ENCODE measurements at regions not wholly inside any gene's neighbourhood (a gene's known extent, or its start where the extent isn't known, plus 50 kb on each side); places are given as distances from the start of the nearest gene placed in this dataset.

DNA sequence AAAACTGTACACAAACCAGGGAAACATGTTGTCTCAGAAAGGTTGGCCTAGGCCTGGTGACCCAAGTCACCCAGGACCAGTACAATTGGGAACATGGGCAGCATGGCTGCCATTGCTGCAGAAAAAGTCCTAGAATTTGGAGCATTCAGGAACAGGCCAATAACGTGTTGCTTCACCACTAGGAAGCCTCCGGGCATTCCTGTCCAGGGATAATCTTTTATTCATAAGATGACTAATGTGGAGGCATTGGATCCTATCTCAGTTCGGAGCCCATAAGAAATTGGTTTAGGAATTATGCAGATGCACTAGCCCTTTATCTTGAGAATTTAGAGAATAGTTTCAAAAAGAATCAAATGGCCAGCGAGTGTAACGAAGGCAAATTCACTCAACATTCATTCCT, 242.8 kb upstream of the NDST4 start:
- no peak for DNase-seq (ENCODE audit: low read depth in 2 of 2)

DNA sequence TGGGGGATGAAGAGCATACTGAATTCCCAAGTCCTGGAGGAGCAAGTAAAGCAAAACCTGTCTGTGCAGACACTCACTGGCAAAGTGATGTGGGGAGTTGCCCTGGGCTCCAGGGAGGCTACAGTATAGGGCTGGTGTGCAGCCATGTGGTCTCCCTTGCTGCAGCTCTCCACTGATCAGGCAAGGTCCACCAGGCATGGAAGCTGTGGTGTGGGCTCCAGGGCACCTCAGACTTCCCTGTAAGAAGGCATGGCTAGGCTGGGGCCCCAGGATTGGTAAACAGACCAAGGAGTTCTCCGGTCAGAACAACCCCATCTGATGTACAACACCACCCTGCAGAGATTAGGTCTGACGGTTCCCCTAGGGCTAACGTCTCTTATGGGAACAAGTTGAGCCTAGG, 241.9 kb upstream of the NDST4 start:
- no peak for DNase-seq (ENCODE audit: low read depth in 2 of 2)

DNA sequence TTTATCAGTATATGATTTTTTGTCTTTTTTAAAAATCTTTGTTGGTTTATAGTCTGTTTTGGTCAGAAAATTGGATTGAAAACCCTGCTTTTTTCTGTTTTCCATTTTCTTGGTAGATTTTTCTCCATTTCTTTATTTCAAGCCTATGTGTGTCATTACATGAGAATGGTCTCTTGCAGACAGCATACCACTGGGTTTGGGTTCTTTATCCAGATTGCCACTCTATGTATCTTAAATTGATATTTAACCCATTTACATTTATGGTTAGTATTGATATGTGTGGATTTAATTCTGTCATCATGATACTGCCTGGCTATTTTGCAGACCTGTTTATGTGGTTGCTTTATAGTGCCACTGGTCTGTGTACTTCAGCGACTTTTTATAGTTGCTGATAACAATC, 239.9 kb upstream of the NDST4 start:
- no peak for DNase-seq (ENCODE audit: low read depth in 2 of 2)

DNA sequence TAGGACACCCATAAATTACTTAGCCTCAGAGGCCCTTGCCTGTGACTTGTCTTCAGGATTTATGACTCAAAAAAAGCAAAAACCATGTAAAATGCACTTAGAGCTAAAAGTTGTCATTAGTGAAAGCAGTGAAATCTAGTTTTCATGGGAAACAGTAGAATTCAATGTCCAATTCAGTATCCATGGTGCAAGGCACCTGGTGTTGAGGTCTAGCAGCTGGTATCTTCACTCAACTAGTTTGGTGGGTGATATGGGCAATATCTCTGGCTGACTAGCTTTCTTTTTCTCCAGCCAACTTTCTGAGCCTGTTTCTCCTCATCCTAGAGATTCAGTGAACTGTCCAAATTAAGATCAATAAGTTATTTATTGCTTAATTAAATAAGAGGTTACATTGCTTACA, 229.8 kb upstream of the NDST4 start:
- no peak for DNase-seq (ENCODE audit: low read depth in 2 of 2)

DNA sequence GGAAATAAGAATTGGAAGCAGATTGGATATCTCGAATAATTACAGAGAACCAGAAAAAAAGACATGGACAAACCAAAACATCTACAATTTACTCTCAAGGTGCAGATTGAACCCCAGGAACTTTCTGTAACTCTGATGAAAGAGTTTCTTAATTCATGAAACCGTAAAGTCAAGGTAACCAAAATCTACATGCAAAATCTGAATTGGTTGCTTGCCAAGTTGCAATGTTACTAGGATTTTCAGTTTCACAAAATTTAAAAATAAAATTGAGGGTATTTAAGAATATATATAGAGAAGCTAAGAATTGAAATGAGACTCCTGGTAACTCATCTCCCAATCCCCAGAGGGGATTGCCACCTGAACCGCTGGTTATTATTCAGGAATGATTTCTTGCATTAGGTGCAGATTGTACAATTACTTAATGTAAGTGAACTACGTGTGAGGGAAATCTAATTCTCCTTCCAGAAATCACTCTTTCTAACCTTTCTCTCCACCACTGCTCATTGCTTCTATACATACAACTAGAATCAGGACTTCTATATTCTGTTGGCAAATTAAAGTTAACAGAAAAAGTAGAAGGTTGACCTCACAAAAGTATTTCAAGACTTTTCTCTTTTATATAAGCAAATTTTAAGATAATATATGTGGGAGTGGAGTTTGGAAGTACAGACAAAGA, 221.5 kb upstream of the NDST4 start:
- DNase-seq (ENCODE audit: low read depth in 2 of 2) = no peak

DNA sequence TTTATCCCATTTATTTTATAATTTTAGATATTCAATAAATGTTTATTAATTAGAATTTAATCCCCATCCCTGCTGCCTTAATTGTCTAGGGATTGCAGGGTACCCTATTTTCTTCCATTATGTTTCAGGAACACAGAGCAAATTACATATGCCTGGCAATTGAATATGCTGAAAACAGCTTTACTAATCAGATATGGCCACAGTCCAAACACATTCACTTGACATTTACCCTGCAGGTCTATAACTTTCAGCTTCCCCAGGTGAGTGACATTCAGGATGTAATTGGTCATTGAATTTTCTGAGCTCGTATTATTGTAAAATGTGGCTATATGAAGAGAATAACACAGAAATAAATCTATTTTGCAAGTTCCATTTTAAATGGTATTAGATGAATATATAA, 218.7 kb upstream of the NDST4 start:
- no peak for DNase-seq (ENCODE audit: low read depth in 2 of 2)

DNA sequence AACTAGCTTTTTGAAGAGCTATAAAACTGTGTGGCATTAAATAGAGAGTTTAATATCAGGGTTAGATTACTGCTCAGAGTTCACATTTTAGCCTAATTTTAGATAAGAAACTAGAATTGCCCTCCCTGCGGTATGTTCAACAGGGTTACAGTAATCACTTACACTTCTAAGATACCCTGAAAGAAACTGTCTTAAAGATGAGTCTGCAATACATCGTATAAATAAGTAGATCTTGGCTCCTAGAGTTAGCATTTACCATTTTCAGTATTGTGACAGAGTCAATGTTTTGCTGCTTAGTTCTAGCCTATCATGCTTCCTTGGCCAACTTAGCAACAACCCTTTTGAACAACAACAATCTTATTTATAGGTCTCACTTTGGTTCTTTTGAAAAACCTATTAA, 217.8 kb upstream of the NDST4 start:
- DNase-seq (ENCODE audit: low read depth in 2 of 2) = no peak

DNA sequence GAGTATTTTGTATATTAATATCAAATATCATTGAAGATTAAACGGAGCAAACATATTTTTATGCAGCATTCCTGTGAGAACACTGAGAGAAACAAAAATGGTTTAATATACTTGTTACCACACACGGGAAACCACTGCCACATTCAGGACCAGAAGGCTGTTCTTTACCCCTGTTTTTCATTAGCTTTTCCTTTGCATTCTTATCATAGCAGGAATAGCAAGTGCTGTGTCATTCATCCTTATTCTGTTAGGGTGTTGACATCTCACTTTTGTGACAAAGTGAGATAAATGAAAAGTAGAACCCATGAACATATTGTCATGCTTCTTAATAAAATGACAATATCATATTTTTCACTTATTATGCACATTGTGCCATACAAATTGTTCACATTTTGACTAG, 212.4 kb upstream of the NDST4 start:
- DNase-seq (ENCODE audit: low read depth in 2 of 2) = no peak

DNA sequence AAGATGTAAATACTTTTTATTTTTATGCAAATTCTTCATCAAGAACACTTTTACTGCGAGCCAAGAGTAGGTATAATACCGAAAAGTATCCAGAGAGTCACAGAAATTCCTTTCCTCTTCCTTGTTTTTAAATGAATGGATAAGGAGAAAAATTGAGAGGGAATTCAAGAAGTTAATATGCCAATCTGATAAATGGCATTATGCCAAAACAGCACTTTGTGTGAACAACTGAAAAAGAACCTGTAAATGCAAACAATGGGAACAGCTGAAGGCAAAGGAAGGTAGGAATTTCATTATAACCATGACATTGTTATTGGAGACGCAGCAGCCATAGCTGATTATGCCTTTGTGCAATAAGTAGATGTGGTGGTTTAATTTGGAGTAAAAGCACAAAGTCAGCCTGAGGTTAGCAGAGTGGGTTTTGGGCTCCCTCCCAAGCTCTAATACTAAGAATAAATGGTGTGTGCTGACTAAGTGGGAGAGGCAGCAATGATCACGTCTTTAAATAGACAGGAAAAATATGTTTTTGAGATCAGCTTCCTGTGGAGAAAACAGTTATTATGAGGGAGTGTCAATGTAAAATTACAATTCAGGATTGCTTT, 209.8 kb upstream of the NDST4 start:
- DNase-seq (ENCODE audit: low read depth in 2 of 2) = no peak

DNA sequence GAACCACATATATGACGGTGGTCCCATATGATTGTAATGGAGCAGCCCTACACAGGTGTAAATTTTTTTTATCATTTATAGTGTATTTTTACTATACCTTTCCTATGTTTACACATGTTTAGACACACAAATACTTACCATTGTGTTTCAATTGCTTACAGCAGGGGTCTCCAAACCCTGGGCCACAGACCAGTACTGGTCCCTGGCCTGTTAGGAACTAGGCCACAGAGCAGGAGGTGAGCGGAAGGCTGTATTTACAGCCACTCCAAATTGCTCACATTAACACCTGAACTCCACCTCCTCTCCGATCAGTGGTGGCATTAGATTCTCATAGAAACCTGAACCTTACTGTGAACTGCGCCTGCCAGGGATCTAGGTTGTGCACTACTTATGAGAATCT, 201.8 kb upstream of the NDST4 start:
- no peak for DNase-seq (ENCODE audit: low read depth in 2 of 2)

DNA sequence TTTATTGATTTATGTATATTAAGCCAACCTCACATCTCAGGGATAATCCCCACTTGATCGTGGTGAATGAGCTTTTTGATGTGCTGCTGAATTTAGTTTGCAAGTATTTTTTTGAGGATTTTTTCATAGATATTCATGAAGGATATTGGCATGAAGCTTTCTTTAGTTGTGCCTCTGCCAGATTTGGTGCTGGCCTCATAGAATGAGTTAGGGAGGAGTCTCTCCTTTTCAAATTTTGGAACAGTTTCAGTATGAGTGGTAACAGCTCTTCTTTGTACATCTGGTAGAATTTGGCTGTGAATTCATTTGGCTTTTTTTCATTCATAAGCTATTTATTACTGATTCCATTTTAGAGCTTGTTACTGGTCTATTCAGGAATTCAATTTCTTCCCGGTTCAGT, 197.2 kb upstream of the NDST4 start:
- no peak for DNase-seq (ENCODE audit: low read depth in 2 of 2)

DNA sequence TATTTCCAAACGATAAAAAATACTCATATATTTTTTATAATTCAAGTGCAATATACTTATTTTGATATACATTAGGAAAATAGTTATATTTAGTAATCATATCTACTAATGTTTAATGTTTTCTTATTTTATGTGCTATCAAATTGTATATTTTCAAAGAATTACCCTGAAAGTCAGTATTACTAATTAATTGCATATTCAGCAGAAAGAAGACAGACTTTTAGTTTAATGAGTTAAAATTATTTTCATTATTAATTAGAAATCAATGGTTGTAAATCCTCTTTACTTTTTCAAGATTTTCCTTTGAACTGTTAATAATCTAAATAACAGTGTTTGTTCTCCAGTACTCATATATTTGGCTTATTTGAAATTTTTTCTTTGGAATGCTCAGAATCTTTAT, 181.3 kb upstream of the NDST4 start:
- no peak for DNase-seq (ENCODE audit: low read depth in 2 of 2)

DNA sequence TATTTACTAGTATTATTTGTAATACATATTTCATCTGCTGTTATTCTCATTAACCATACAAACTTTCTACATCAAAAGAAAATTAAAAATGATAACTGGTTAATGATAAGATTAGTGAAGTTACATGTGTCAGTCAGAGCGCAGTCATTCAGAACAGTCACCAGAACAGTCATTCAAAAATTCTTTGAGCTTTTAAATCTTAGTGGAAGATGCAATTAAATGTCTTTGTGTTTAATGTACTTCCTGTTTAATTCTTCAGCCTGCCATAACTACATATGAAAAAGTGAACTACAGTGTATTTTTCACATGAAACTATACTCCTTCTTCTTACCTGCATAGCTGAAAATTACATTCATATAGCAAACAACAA, 179.7 kb upstream of the NDST4 start:
- DNase-seq (ENCODE audit: low read depth in 2 of 2) = no peak

DNA sequence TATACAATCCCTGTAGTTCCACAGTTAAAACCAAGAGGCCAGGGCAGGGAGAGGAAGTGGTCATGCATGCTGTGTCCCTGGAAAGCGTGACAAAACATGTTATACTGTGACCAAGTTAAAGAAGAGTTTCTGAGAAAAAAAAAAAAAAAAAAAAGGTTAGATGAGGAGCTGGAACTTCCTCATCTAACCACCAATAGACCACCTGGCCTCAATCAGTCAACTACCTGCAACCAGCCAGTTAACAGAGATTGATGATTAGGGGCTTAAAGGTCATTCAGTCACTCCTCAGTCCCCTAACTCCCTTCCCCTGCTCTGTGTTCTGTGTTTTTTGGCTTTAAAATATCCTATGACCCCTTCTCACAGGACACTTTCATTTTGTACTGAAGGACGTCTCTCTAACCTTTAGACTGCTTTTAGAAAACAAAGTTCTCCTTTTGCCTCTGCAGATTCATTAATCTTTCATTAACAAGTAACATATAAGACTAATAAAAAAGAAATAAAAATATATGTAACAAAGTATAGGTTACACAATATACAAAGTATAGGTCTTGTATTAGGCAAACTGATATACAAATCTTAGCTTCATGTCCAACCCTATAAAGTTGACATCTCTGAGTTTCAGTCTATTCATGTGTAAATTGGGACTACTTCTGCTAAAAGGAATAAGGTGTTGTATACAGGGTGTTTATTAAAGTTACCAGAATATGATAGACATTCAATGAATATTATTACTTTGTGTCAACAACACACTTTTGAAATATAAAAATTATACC, 179.1 kb upstream of the NDST4 start:
- no peak for DNase-seq (ENCODE audit: low read depth in 2 of 2)

DNA sequence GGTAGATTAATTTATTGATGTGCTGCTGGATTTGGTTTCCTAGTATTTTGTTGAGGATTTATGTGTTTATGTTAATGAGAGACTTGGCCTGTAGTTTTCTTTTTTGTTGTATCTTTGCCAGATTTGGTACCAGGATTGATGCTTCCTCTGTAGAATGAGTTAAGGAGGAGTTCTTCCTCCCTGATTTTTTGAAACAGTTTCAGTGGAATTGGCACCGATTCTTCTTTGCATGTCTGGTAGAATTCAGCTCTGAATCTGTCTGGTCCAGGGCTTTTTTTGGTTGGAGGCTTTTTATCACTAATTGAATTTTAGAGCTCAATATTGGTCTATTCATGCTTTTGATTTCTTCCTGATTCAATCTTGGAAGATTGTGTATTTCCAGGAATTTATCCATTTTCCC, 174.0 kb upstream of the NDST4 start:
- no peak for DNase-seq (ENCODE audit: low read depth in 2 of 2)

DNA sequence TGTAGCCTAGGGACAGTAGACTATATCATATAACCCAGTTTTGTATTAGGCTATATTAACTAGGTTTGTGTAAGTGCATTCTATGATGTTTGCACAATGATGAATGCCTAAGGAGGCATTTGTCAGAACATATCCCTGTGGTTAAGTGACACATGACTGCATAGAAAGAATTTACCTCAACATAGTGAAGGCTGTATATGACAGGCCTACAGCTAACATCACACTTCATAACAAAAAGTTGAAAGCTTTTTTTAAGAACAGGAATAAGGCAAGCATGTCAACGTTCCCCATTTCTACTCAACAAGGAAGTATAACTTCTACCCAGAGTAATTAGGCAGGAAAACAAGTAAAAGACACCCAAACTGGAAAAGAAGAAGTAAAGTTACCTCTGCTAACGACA, 165.9 kb upstream of the NDST4 start:
- DNase-seq (ENCODE audit: low read depth in 2 of 2) = no peak

DNA sequence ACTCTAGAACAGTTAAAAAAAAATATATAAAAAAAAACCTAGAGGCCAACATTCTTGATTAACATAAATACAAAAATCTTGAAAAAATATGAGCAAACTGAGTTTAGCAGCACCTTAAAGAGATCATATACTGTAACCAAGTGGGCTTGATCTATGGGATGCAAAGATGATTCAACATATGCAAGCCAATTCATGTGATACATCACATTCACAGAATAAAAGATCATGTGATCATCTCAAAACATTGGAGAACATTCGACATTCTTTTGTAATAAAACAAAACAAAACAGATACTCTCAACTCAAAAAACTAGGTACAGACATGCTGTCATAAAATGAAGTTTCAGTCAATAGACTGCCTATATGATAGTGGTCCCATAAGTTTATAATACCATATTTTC, 165.4 kb upstream of the NDST4 start:
- no peak for DNase-seq (ENCODE audit: low read depth in 2 of 2)

DNA sequence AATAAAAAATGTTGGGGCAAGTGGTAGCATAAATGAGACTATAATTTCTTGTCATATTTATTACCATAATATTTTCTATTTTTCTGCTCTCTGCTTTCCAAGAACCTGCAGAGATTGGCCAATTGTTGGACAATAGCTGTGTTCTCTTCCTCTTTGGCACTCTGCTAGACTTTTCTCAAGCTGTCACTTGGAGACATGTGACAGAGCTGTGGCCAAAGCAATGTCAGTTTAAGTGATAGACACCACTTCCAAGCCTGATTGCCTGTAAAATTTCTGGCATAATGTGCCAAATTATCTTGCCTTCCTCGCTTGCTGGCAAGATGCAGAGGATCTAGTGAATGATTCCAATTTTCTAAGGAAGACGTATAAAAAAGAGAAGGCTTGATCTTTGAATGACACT, 162.2 kb upstream of the NDST4 start:
- no peak for DNase-seq (ENCODE audit: low read depth in 2 of 2)

DNA sequence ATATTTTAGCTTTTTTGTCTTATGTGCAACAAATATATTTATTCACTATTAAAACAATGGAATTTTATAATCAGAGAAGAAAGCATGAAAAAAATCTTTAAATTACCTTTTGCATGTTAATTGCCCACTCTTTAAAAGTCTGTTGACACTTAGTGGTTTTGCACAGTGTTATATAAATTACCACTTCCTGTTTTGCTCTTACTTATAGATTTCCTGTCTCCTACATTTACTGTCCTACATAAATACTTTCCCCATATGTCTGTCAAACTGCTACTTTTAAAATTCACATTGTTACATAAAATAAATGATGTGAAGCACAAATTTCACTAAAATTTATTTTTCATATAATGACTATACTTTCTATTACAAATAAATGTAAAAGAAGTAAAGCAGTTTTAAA, 161.1 kb upstream of the NDST4 start:
- no peak for DNase-seq (ENCODE audit: low read depth in 2 of 2)

DNA sequence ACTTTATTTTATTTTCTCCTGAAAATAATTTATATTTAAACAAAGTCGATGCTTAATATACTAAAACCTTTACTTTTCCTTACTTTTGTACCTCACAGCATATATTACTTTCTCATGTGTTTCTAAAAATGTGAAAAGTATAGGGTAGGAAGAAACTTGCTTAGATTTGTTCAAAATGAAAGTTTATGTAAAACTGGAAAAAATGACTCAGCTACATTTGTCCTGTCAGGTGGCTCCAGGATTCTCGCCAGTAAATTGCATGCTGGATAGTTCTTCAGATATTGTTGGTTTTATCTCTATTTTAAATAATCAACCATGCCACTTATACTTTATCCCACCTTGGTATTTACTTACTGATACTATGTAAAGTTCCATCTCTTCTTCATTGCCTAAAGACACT, 159.2 kb upstream of the NDST4 start:
- no peak for DNase-seq (ENCODE audit: low read depth in 2 of 2)

DNA sequence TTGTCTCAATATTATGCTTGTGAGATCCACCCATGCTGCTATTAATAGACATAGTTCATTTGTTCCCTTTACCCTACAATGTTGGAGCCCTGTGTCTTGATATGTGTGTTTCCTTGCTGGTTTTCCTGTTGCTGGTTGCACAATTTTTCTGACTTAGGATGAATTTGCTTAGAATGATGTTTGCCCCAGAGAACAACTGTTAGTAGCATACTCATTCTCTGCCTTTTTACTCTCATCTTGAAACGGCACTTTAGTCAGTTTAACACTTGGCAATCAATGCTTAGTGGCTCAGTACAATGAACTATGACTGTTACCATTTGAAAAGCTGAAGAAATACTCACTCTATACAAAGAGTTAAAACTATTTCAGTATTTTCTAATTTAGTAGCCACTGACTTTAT, 158.8 kb upstream of the NDST4 start:
- no peak for DNase-seq (ENCODE audit: low read depth in 2 of 2)

DNA sequence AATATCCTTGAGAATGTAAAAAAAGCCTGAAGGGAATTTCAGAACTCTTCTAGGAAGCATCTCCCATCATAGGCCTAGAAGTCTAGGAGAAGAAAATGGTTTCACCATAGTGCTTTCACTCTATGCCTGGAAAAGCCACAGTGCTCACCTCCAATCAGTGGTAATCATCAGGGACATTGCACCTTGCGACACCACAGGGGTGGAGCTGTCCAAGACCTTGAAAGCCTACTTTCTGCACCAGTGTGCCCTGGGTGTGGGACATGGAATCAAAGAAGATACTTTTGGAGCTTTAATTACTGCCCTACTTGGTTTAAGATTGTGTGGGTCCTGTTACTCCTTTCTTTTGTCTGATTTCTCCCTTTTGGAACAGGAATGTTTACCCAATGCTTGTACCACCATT, 146.8 kb upstream of the NDST4 start:
- DNase-seq (ENCODE audit: low read depth in 2 of 2) = no peak

DNA sequence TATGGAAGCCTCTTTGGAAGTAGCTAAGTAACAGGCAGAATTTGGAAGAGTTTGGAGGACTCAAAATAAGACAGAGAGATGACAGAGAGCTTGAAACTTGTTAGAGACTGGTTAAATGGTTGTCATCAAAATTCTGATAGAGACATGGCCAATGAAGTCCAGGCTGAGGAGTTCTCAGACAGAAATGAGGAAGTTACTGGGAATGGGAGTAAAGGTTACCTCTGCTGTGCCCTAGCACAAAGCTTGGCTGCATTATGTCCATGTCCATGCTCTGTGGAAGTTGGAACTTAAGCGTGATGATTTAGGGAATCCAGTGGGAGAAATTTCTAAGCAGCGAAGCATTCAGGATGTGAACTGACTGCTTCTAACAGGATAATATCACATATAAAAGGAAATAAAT, 146.2 kb upstream of the NDST4 start:
- DNase-seq (ENCODE audit: low read depth in 2 of 2) = no peak

DNA sequence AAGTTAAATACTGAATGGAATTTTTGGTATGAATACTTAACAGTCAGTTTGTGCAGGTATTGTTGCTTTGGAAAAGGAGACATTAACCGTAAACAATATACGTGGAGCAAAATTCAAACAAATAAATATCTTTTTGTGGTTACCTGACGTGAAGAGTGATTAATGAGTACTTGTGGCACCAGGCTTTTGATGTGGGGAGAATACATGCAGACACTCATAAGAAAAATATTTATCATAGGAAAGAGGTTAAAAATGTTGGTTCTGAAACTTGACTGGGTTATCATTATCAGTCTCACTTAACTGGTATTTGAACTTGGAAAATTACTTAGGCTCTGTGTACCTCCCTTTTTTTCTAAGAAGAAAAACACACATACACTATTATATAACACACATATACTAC, 136.4 kb upstream of the NDST4 start:
- no peak for DNase-seq (ENCODE audit: low read depth in 2 of 2)
